Embryonic facial prominence (tissue), 1 donor: ENCODE measurements at regions not wholly inside any gene's neighbourhood (a gene's known extent, or its start where the extent isn't known, plus 50 kb on each side); places are given as distances from the start of the nearest gene placed in this dataset.
"Not testable (repeated sequence)": the region's sequence is repeated elsewhere in the genome, so short reads cannot be mapped to it uniquely, and the experiment has no call there.

Source experiments
- DNase-seq: peaks from one replicate; pipeline ENCODE4 v3.0.0-alpha.2; 2016; ENCODE audit errors: extremely low spot score

DNA sequence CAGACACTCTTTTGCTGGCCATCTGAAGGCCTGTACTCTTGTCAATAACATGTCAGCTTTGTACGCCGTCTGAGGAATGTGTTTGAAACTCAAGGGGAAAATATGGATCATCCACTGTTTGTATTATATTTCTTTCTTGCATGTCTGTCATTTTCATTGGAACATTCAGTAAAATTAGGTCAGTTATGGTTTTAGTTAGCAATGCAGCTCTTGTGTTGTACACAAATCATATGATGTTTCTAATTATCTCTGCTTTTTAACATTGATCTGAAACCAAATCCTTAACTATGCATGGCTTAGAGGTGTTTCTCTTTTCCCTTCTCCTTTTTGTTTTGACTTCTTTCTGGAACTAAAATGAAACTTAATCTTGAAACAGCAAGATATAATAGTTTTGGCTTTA, 333.6 kb upstream of the PRICKLE1 start:
- peak; percentile 29 for DNase-seq

DNA sequence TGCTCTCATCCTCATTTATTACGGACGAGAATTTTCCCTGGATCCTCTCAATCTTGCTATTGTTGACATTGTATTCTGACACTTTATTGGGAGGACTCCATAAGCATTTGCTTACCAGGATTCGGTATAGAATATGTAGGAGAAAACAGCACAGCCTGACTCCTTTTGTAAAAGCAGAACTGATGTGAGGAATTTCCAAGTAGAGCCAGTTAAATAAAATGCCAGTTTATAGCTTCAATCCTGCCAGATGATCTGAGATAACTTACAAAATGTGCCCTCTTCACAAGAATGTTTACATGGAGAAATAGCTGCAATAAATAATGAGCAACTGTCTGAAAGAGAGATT, 332.9 kb upstream of the PRICKLE1 start:
- no peak for DNase-seq

DNA sequence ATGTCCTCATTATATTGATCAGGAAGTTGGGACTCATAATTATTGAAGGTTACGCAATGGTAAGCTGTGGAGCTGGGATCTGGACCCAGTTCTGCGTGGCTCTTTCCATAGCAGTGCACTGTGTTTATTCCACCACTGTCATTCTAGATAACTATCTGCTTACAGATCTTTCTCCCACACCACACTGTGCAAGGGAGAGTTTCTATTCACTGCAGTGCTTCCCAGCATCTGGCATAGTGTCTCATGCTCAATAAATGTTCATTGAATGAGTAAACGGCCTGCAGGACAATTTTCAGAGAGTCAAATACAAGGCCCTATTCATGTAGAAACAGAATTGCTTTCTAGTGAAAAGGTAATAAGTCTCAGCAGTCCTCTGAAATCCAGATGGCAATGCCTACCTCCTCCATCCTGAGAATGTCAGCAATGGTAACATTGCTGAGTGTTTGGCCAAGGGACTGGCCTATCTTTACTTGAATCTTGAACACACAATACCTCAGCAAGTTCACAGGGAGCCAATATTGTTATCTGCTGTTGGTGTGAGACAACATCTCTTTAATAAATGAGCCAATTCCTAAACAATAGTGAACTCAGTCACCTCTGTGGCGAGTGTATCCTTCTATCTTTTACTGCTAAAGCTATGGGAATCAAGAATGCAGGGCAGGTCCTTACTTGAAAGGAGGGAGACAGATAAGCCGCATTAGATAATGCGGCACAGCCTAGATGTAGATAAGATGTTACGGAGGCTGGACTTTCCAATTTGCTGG, 332.4 kb upstream of the PRICKLE1 start:
- DNase-seq: no peak

DNA sequence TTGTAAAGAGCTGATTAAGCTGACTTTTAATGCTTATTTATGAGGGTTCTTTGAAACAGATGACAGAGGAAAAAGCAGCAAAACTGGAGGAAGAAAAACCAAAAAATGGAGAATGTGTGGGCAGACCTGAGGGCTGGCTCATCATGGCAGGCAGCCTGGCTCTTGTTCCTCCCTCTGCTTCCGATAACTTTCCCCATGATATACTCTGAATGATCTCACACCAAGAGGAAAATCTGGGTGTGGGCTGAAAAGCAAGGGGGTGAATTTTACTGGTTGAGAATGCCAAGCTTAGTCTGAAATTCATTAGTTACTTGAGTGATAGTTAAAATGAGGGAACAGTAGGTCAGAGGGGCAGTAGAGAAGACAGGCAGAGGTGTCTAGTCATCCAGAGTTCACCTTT, 330.1 kb upstream of the PRICKLE1 start:
- no peak for DNase-seq

DNA sequence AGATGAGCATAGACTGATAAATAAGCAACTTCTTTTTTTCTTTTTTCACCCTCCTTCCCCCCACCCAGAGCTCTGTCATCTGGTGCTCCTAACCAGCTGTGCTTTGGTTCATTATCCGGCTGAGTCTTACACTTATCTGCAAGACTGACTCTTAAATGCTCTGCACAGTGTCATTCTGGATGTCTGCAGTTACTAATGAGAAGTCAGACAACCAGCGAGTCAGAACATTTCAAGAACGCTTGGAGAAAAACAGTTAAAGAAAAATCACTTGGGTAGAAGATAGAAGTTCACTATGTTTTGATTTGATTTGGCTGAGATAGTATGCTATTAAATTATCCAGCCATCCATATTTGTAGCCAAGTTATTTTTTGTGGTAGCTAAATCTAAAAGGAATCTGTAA, 328.9 kb upstream of the PRICKLE1 start:
- no peak for DNase-seq

DNA sequence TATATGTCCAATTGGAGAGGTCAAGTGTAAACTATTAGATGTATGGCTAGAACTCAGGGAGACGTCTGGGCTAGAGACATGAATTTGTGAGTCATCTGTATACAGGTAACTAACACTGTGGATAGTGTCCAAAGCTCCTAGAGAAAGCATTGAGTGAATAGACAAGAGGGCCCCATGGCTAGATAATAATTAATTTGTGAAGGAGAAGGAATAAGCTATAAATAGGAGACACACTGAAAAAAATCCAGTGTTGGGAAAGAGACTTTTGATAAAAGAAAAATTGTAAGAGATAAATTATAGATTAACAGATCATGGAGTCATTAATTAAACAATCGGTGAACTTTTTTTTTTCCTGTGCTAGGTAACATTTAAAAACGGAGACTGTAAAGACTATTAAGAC, 326.6 kb upstream of the PRICKLE1 start:
- no peak for DNase-seq

DNA sequence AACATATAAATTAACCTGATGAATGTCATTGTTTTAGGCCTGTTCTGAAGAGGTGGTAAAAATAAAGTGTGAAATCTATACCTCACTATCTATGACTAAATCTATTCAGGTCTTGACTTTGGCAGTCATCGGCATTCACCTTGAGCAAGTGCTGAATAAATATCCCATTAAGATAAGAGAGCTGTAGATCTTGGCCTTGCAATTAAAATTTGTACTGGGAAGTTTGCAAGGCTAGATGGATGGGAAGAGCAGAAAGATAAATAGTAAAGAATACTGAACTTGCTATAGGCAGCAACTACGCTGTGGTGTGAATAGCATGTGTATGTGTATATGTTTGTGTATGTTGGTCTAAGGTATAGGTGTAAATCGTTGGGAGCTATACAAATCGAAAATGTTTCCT, 325.9 kb upstream of the PRICKLE1 start:
- DNase-seq: no peak

DNA sequence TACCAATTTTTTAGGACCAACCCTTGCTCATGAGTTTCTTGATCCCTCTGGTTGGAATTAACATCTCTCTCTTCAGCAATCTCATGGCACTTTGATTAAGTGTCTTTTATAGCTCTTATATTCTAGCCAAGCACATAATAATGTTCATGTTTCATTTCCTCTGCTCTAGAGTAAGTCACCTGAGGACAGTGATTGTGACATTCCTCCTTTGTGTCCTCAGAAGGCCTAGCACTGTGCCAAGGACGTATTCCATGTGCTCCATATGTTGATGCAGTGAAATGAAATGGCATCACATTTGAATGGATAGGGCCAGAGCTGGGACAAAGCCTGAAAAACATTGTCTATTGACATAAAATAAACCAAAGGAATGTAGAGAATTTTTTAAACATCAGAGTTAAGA, 322.8 kb upstream of the PRICKLE1 start:
- DNase-seq: no peak

DNA sequence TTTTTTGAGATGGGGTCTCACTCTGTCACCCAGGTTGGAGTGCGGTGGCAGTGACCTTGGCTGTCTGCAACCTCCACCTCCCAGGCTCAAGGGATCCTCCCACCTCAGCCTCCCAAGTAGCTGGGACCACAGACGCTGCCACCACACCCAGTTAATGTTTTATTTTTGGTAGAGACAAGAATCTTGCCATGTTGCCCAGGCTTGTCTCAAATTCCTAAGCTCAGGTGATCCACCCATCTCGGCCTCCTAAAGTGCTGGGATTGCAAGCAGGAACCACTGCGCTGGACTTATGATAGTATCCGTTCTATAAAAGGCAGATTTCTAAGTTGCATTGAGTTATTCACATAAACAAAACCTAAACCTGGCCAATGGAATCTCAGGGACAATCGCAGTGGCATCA, 321.1 kb upstream of the PRICKLE1 start:
- no peak for DNase-seq

DNA sequence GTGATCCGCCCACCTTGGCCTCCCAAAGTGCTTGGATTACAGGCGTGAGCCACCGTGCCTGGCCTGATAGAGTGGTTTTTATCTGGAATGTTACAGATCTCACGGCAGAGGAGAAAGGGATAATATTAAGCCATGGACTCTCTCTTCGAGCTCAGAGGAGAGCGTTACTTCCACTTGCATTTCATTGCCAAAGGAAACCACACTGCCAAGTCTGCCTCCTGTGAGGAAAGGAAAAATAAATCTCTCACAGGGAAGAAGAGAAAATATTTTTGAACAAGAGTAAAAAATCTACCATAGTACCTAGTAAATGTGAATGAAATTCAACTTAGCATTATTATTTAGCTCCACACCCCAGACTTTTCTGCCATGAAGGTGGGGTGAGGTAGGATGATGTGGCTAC, 319.2 kb upstream of the PRICKLE1 start:
- no peak for DNase-seq

DNA sequence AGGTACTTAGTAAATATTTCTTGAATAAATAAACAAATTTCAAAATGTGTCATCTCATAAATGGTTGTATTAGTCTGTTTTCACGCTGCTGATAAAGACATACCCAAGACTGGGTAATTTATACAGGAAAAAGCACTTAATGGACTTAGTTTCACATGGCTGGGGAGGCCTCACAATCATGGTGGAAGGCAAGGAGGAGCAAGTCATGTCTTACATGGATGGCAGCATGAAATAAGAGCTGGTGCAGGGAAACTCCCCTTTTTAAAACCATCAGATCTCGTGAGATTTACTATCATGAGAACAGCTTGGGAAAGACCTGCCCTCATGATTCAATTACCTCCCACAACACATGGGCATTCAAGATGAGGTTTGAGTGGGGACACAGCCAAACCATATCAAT, 317.3 kb upstream of the PRICKLE1 start:
- DNase-seq: not testable (repeated sequence)

DNA sequence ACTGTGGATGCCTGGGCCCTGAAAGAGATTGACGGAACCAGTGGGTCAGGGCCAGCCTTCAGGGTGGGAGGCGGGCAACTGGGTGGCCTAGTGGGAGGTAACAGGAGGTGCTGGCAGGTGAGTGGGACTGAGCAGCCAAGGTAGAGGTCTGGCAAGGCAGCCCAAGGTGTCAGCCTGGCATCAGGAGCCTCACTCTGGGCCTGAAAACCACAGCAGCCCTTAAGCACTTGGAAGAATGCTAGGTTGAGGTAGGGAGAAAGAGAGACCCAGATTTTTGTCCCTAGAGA, 315.8 kb upstream of the PRICKLE1 start:
- DNase-seq: no peak

DNA sequence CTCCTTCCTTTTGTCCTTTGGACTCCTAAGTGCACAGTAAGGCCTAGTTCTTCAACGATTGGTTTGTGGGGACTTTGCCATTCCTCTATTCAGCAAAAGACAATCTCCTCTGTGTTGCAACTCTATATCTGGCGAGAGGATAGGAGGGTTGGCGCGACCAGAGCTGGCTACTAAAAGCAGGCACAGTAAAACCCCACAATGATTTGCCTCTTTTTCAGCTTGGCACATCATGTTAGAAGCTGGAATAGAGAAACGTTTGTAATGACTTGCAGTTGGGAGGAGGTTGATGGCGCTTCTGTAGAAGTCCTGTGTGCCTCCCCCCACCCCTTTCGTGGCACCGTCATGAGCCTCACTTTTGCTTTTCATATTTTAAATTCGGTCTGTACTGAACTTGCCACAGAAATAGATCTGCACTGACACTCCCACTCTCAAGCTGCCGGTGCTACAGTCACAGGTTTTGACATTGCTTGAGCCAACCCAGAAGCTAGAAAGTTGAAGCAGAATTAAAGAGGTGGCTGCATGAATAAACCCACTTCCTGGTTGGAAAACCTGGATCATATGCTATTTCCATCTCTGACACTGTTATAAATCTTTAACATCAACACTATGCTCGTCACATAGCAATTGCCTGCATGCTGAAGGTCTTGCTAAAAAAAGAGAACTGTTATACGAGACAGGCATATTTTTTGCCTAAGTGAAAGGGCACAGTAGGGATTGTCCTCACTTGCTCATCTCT, 315.3 kb upstream of the PRICKLE1 start:
- no peak for DNase-seq

DNA sequence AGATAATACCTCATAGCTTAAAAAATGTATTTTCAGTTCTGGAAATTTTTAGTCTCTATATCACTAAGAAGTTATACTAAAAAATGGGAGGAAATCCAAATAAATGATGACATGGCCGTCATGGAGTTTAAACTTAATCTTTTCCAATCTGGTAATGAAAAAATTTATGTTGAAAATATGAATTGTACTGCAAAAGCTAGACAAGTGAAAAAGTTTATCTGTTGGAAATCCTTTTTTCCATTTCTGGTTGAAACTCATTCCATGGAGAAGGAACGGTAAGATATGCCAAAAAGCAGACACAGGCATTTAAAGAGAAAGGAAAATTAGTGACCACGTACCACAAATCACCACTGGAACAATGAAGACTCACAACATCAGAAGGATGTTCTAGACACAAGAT, 314.2 kb upstream of the PRICKLE1 start:
- DNase-seq: no peak

DNA sequence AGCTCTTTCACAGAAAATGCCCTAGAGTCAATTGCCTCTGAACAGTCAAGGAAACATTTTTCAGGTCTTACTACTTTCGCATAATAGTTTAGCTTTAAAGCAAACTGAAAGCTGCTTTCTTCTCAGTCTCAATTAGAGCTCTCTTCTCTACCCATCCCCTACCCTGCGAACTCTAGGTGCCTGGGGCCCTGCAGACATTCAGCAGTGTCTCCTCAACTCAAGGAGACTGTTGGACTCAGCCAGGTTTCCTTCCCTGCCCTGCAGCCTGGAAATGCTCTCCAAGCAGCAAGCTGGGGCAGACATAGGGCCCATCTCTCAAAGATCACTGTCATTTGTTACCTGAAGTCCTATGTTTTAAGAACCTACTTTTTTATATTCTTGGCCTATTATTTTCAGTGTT, 312.5 kb upstream of the PRICKLE1 start:
- DNase-seq: no peak

DNA sequence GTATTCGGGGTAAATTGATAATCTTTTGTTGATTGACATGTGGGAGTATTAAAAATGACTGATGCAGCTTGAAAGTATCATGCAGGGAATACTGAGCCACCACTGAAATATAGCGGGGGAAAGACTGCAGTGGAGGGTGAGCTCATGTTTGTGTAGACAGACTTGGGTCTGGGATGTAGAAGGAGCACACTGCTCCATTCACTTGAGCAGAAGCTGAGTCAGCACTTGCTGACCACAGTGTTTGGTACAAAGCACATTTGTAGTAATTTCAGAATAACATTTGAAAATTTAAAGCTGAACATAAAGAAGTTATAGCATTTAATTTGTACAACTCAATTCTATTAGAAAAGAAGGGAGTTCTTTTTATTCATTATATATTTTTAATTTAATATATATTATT, 304.3 kb upstream of the PRICKLE1 start:
- DNase-seq: no peak

DNA sequence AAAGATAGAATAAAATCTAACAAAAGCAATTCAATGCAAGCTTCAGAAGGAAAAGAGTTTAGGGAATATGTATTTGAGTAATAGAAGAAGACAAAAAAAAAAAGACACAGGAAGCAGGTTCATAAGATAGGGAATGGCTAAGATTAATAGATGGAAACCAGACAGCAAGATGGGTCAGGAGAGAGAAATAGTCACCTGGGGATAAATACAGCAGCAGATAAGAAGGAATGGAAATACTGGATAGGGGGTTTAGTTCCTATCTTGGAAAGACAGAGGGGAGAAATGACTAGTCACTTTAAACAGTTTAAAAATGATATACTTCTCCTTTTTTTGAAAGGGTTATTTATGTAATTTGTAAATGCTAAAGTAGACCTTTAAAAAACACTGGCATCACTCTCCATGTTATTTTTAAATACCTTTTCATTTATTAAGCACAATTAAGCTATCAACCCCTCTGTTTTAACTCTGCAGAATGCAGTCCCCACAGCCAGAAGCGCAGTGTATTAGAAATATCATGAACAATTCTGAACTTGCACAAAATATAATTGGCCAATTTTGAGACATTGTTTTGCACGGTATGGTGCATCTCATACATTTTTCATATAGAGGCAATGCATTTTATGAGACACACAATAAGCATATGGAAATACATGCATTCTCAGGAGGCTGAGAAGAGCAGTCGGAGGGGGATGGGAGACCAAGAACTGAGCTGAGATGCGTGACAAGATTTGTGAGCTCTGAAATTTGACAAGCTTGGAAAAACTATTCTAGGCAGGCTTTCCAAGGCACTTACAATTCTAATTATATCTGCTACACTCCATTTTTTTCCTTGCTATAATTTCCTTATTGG, 303.4 kb upstream of the PRICKLE1 start:
- no peak for DNase-seq

DNA sequence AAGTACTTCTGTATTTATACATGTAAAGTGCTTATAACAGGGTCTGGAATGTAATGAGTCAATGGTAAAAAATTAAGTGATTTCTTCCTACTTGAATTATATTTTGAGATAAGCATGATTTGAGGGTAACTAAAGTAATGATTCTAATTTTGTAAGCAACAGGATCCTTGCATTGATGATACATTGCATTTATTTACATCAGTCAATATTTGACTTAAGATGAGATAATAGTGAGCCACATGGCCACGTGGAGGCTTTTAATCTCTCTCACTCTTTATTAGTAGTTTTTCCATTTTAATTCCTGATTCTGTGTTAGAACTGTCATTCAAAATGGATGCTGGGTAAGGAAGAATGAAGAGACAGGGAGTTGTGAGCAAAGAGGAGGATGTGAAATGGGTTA, 298.1 kb upstream of the PRICKLE1 start:
- no peak for DNase-seq

DNA sequence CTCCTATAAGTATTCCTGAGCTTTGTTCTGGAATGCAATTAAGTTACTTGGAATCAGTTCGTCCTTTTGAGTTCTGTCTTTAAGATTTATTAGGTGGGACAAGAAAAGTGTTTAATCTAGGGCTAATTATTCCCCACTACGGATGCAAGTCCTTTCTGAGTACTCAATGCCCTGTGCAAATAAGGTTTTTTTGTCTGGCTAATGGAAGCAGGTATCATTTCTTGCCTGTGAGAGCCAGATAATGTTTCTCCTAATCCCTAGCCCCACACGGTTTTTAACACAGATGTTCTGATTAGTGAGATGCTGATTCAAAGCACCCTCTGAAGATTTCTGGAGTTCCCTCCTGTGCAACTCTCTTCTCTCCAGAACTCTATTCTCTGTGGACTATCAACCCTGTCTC, 296.6 kb upstream of the PRICKLE1 start:
- no peak for DNase-seq

DNA sequence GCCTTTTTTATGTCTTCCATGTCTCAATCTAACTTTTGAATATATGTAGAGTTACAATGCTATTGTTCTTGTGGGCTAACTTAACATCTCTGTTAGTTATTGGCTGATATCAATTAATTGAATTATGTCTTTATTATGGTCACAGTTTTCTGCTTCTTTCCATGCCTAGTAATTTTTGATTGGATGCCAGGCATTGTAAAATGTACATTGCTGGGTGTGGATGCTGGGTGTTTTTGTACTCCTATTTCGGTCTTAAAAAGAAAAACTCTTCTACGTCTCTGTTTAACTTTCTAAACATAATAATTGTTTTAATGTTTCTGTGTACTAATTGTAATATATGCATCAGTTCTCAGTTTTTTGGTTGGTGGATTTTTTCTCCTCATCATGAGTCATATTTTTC, 296.1 kb upstream of the PRICKLE1 start:
- no peak for DNase-seq

DNA sequence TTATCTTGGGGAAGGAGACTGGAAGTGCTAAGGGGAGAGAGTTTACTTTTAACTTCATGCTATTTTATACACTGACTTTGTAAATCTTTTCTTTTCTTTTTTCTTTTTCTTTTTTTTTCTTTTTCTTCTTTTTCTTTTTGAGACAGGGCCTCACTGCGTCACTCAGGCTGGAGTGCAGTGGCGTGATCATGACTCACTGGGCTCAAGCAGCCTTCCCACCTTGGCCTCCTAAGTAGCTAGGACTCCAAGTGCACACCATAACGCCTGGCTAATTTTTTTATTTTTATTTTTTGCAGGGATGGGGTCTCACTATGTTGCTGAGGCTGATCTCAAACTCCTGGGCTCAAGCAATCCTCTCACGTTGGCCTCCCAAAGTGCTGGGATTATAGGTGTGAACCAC, 294.6 kb upstream of the PRICKLE1 start:
- DNase-seq: no peak

DNA sequence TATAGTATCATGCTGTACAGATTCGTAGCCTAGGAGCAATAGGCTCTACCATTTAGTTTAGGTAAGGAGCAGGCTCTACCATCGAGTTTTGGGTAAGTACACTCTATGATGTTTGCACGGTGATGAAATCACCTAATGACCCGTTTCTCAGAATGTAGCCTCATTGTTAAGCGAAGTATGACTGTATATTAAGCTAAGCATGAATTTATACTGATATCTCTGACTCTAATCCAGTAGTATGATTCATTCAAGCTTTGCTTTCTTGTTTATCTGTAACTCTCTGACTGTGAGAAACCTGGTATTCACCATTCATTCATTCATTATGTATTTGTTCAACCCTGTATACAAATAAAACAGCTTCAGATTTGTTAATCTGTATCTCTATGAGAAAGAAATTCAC, 283.9 kb upstream of the PRICKLE1 start:
- DNase-seq: no peak

DNA sequence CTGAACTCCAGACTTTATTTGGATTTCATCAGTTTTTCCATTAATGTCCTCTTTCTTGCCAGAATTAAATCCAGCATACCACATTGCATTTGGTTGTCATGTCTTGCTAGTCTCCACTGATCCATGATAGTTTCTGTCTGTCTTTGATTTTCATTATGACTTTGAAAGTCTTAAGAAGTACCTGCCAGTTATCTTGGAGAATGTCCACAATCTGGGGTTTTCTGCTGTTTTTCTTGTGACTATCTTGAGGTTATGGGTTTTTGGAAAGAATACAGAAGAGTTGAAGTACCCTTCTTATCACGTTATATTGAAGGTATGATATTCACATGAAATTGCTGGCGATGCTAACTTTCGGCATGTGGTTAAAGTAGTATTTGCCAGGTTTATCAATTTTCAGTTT, 282.3 kb upstream of the PRICKLE1 start:
- no peak for DNase-seq
